ENCODE measurements at regions not wholly inside any gene's neighbourhood (a gene's known extent, or its start where the extent isn't known, plus 50 kb on each side); places are given as distances from the start of the nearest gene placed in this dataset.
A peak's percentile ranks its signal among the peaks of the same experiment; 100 is the strongest.

DNA sequence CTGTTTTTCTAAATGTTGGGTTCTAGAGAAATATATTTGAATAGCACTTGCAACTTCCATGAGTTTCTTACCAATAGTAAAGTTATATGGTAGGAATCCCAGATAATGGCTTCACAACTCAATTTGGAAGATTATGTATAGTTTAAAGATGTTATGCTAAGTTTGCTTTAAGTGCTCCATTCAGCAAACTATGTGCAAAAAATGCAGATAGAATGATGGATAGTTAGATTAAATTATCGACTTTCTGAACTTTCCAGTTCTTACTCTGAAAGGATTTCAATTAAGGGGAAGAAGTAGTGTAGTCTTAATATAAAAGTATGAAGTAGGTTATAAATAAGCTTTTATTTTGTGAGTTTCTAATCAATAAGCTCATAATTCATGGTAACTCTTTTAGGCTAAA lies 60.7 kb upstream of the NFKB1 start:
- no peak for DNase-seq (ENCODE audit: low spot score)

- DNase-seq (ENCODE audit: low spot score) = no peak
These were observed 58.9 kb upstream of the NFKB1 start for GRCh38 chr4:102441978-102442911.

GRCh38 chr4:102444752-102445151 lies 56.4 kb upstream of the NFKB1 start:
- DNase-seq (ENCODE audit: low spot score) = no peak

- DNase-seq (ENCODE audit: low spot score) = no peak
These were observed 55.9 kb upstream of the NFKB1 start for GRCh38 chr4:102445213-102445612.

DNA sequence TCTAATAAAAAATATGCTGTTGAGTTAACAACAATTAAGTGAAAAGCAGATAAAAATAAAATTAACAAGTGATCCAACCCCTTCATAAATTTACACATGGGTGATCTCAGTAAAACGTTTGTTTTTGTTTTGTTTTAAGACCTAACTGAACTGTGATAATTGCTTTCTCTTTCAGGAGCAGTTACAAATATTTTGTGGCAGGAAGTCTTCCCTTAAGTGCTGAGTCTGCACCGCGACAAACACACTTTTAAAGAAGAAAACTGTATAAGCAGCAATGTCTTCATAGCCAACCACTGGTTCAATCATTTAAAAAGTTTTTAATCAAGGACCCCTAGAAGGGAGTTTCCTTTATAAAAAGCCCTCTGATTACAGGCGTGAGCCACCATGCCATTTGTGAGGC lies 53.7 kb upstream of the NFKB1 start:
- DNase-seq (ENCODE audit: low spot score) = no peak

DNA sequence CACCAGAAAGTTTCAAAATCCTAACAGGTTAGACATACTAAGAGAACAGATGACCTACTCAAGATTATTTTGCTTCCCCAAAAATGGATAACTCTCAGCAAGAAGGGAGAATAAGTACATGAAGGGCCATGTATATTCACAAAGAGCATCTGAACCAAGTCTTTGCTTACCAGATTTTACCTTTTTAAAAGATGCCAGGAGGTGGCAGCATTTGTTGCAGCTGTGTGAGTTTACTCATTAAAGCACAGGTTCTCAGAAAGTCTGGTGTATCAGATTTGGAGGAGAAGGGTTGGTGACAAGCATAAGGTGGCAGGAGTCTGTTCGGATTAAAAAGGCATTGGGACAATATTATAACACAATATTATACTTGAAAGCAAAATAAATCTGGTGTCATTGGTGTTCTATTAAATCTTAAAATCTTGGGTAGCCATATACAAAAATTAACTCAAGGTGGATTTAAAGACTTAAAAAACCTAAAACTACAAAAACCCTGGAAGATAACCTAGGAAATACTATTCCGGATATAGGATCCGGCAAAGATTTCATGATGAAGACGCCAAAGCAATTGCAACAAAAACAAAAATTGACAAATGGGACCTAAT lies 51.3 kb upstream of the NFKB1 start:
- DNase-seq (ENCODE audit: low spot score) = peak; percentile 54

DNA sequence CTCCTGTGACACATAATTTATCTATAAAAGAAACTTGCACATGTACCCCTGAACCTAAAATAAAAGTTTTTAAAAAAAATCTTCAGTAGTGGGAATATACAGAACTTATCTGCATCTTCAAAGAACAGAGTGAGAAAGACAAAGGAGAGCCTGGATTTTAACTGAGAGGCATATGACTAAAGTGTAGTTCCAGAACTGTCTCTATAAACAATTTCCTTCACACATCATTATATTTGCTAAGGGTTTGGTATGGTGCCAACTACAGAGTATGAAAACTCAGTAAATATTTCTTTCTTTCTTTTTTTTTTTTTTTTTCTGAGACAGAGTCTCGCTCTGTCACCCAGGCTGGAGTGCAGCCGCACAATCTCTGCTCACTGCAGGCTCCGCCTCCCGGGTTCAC lies 49.9 kb upstream of the NFKB1 start:
- DNase-seq (ENCODE audit: low spot score) = no peak
